NCI-H524 (cell line): ENCODE measurements at regions not wholly inside any gene's neighbourhood (a gene's known extent, or its start where the extent isn't known, plus 50 kb on each side); places are given as distances from the start of the nearest gene placed in this dataset.
"Not testable (repeated sequence)": the region's sequence is repeated elsewhere in the genome, so short reads cannot be mapped to it uniquely, and the experiment has no call there.

Experiments
- DNase-seq, 2 experiments: peaks; one replicate each; lab custom pipeline; 2025; lab: John Stamatoyannopoulos, UW

DNA sequence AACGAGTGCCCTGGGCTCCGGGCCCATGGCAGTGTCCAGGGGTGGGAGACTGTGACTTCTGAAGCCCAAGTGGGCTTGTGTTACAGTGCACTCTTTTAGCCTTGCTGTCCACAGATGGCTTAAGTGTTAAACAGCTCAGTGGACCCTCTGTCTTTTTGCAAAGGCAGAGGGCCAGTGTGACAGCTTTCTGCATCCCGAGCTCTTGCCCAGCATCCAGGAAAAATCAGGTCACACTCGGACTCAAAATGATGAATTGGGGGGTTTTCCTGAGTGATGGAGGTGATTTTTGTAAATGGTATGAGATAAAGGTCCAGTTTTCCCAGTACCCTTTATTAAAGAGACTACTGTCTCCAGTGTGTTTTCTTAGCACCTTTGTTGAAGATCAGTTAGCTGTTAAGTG, 321.3 kb upstream of the GRAMD2B start:
- no peak for DNase-seq

DNA sequence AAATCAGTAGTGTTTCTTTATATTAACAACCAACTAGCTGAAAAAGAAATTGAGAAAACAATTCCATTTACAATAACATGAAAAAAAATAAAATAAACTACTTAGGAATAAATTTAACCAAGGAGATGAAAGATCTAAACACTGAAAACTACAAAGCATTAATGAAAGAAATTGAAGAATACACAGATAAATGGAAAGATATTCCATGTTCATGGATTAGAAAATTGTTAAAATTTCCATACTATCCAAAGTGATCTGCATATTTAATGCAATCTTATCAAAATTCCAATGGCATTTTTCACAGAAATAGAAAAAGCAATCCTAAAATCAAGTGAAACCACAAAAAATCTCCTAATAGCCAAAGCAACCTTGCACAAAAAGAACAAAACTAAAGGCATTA, 320.2 kb upstream of the GRAMD2B start:
- DNase-seq, result no peak

DNA sequence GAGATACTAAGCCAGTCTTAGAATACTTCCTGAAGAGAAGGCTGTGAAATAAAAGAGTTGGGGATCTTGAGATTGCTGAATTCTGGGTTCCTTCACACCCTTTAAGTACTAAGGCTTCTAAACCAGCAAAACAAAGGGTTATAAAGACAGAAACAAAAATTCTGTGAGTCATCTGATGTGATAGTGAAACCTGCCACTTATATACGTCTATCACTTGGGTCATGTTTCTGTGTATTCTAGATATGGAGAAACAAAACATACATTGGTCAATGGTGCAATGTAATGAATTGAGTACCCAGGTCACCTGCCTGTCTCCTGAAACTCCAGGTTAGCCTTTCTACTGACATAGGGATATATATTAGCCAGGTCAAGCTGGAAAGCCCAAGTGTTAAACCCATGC, 319.3 kb upstream of the GRAMD2B start:
- no peak for DNase-seq

DNA sequence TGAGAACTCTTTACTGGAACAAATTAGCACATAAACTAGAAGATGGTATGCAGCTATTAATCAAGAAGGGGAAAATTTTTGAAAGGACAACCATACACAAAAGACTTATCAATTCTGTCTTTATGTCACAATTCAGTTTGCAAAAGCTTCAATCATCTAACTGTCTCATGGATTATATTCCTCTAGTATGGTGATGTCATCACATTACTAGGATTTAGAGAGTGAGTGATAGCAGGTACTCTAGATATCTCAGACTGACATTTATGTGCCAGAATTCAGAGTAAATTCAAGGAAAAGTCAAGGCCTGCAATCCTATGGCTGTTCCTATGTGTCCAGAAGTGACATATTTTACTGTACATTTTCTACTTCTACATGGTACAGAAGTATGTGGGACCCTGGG, 318.9 kb upstream of the GRAMD2B start:
- no peak for DNase-seq

DNA sequence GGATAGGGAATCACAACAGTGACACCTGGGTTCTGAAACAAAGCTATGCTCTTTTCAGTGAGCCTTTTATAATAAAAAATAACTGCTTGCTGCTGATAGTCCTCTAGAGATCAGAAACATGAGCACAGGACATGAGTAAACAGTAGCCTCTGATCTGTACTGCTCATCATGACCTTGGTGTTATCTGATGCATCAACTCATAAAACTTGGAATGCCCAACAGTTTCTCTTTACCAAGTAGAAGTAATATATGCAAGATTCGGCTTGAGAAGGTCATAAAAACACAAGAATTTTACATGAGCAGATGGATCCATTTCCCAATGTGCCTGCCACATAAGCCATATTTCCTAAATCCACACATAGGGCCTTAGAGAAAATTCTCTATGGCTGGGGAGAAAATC, 318.3 kb upstream of the GRAMD2B start:
- no peak for DNase-seq

DNA sequence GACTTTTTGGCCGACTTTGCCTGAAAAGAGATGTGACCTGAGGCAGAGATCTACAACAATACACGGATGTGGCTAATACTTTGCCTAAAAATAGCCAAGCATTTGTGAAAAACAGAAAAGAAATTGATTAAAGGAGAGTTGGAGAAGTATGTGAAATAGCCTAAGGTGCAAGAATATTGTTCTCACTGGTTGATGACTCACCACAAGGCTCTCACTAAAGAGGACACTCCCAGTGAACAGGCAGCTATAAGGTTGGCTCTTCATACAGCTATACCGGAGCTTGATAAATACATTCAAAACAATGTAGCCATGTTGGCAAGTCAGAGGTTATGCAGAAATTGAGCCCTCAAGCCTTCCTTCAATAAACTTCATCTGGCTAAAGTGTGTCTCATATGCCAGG, 317.2 kb upstream of the GRAMD2B start:
- no peak for DNase-seq

DNA sequence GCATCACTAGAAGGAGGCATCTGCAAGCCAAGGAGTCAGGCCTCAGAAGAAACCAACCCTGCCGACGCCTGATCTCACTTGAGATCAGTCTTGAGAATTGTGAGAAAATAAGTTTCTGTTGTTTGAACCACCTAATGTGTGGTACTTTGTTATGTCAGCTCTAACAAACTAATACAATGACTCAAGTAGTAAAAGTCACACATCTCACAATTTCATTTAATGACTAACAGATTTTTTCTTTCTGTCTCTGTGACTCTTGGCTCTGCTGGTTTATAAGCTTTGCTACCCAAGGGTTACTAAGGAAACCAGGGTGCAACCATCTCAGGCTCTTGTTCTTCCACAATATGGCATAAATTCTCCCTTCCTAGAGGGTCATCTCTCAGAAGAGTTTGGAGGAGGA, 315.8 kb upstream of the GRAMD2B start:
- no peak for DNase-seq

DNA sequence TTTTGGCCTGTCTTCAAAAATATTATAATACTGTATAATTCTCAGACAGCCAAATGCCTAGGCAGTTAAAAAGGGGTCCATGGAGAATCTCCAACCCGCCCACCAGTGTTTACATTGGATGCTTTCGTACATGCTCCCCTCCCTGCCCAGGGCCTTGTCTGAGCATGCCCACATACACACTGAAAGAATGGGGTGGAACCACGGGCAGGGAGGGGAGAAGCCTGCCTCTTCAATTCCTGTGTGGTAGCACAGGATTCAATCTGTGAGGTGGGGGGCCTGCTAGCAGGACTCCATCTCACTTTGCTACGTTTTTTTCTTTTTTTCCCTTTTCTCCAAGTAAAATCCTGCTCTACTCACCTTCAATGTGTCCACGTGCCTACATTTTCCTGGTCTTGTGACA, 314.7 kb upstream of the GRAMD2B start:
- DNase-seq, result no peak

DNA sequence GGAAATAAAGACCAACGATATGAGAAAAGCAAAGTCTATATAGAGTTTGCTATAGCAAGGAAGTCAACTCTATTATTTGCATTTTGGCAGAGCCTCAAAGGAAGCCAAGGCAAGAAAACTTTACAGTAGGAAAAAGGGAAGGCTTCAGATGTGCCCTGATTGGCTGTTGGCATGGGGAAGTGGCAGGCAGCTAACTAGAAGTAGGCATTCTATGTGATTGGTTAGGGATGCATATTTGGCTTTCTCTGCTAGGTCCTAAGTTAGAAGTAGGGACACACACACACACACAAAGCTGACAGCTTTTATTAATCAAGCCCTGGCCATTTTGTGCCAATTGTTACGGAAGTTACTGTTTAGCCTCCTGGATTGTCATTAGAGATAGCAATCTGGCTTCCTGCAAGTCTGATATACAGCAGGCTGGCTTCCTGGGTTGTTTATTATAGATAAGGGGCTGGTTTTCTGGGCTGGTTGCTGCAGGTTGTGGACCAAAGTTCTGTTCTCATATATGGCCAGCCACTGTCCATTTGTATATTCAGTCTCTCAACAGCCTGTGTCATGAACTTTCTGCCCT, 308.1 kb upstream of the GRAMD2B start:
- no peak for DNase-seq

DNA sequence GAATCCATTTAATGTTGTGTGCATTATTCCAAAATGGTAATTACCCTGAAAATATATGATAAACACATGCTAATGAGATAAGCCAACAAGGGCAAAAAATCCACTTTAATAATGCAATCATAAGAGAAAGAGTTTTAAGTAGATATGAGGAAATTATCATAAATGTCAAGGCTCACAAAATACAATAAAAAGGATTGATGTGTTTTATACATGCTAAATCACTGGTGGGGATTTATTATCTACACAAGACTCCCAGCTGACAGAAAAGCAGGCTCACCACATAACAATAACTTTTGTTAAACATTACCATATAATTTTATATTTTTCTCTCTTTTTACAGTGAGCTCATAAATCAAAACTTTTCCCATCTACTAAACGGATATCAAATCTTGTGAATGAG, 306.2 kb upstream of the GRAMD2B start:
- DNase-seq, result no peak

DNA sequence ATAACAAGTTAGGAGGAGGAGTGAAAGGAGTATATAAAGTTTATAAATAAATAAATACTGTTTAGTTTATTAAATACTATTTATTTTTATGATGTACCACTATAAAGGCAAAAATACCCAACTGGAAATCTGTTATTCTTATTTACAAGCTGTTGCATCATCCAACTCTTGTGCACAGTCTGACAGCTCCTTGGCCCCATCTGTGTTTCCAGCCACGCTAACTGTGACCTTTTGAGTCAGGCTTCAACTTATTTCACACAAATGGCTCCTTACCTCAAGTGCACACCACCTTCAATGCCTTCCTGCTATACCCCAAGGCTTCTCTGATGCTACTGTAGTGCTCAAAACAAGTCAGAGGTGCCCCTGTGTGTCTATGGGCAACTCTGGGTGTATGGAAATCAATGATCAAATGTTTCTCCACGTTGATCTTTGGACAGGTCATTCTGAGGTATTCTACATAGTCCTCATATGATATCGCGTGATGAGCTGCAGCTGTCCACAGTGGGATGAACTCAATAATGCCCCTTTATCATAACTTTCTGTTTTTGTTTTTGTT, 303.2 kb upstream of the GRAMD2B start:
- DNase-seq, result no peak

DNA sequence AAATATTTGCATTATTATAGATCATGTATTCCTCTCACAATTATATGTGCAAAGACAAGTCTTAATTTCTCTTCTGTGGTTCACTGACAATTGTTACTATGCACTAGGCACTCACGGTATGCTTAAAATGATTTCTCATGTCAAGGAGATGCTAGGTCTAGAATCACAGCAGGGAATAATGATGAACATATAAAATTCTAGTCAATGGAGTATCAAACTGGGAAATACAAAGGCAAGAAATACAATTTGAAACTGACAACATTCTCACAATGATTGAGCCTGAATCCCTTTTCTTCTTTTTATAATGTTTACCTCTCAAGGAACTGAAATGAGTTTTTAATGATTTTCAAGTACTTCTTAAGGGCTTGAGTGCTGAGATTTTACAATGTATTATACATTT, 302.3 kb upstream of the GRAMD2B start:
- no peak for DNase-seq

DNA sequence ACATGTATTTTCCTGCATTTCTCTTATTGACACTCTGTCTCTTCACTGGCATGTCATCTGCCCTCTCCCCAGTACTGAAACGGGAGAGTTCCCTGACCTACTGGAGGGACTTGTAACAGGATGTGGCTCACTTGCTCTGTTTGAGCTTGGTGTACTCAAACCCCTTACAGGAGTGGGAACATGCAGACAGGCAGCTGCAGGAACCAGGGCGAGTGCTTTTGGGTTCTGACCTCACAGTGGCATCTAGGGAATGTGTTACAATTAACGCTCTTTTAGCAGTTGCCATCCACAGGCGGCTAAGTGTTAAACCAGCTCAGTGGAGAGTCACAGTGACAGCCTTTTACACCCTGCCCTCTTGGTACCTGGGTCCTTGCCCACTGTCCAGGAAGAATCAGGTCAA, 300.3 kb upstream of the GRAMD2B start:
- DNase-seq, result no peak

DNA sequence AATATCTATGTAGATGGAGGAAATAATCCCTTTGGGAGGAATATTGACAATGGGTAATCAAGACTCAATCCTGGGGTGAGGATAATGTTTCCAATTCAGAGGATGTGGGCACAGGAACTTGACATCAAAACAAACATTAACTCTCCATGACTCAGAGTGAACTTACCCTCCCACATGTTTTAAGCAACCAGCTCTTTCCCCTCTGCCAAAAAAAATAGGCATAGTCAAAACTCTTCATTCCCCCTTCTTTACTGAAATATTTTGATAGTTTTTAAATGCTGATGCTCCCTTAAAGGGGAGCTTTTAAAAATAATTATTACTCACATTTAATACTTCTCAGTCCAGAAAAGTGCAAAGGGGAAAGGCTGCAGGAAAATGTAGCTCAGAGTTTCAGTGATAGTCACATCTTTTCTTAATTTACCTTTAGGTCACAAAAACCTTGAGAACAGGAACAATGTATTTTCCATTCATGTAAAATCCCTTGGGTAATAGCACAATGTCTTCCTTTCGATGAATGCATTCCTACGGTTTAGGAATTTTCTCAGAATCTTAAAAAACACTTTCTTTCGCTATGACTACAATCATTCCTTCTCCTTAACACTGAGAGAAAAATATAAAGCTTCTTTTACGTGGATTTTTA, 298.4 kb upstream of the GRAMD2B start:
- DNase-seq, result no peak

DNA sequence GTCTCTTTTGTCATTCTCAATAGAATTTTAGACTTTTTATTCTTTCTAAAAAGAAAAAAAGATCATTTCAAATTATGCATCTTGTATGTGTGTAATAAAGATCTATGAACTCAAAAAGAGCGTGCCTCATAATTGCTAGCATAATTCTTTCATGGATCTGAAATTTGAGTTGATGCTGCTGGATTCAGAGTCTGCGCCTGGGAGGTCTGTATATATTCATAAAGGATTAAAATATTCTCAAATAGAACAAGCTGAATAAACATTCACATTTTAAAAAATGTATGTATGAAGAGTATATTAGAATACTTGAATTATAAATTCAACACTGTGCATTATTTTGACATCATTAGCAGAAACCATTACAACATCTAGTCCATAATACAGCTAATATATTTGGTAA, 297.8 kb upstream of the GRAMD2B start:
- no peak for DNase-seq

DNA sequence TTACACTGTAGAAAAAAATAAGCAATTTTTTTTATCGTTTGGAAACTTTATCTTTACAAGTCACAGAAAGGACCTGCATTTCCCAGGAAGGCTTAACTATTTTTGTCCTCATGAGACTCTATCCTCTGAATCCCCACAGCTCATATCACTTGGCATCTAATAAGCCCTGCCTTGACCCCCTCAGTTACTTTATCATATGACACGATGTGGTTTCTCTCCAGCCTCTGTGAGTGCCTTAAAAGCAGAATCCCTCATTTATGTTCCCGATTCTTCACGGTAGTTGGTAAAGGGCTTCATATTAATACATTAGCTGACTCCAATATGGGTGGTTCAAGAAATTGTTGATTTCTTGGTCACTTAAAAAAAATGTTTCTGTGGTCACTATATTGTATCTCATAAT, 296.6 kb upstream of the GRAMD2B start:
- DNase-seq, result no peak

DNA sequence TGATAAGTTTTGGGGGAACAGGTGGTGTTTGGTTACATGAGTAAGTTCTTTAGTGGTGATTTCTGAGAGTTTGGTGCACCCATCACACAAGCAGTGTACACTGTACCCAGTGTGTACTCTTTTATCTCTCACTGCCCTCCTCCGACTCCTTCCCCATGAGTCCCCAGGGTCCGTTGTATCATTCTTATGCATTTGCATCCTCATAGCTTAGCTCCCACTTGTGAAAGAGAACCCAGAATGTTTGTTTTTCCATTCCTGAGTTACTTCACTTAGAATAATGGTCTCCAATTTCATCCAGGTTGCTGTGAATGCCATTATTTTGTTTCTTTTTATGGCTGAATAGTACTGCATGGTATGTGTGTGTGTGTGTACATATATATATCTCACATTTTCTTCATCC, 295.8 kb upstream of the GRAMD2B start:
- DNase-seq, result not testable (repeated sequence)

DNA sequence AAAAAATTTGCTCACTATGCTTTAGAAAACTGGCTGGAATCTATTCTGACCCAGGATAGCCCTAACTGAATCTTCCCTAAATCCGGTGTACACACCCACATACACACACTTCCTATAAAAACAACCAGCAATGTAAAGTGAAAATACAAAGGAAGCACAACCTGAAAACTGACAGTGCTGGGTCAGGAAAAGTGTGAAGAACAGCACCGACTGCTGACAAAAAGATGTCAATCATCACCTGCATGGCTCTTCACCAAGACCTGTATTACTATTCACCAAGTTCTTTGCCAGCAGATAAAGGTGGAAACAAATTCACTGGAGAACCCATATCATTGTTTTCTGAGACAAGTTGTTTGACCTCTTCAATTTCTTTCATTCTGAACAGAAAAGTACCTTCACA, 293.8 kb upstream of the GRAMD2B start:
- no peak for DNase-seq

DNA sequence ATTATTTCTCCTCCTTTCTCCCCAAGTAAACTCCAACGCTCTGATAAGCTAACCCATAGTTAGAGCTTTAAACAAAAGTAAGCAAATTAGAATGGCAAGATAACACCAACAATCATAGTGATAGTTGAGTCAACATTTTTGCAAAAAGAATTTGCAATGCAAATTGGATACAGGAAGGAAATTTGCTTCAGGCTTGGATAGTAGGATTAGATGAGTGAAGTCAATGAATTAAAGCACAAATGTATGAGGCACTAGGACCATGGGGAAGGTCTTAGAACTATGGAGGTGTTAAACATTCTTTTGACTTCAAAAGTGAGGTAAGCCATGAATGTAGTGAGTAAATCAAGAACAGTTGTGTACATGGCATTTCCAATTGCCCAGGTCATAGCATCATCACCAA, 289.8 kb upstream of the GRAMD2B start:
- no peak for DNase-seq

DNA sequence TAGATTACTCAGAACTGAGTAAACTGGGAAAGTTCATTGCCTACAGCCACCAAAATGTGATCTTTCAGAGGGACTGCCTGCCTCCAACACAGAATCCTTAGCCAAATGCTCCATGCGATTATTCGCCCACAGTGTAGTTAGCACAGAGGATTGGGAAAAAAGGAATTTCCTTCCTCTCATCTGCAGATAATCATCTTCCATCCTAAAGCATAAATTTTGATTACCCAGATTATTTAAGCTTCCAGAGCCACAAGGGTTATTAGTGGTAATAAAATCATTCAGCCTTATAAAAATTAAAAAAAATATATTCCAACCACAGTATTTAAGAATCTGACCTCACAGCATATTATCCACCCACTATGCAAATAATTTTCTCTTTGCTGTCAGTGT, 285.3 kb upstream of the GRAMD2B start:
- DNase-seq, result no peak

DNA sequence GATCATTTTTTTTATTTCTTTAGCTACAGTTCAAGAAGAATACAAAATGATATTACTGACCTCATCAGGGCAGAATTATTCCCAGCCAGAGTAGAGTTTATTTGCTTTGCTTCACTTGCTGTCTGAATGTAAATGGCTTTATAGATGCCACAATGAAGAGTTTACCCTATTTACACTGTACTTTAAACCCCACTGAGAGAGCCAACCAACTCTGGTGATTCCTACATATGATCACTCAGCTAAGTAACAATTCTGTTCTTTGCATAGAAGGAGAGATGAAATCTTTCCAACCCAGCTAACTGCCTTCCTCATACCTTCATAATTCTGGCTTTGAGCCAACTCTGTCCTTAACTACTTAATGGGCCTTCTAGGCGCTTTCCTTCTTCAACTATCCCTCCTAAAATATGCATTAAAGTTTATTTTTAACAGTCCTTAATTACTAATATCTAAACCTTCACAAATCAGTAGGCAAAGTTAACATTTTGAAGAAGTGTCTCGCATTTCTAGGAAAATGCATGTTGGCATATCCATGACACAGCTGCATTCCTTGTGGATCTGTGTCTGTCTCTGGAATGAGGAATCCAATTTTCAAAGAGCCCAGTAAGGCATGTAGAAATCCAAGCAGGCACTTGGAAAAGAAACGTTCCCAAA, 284.8 kb upstream of the GRAMD2B start:
- DNase-seq, result peak in 1 of 2 experiments; percentile 10

DNA sequence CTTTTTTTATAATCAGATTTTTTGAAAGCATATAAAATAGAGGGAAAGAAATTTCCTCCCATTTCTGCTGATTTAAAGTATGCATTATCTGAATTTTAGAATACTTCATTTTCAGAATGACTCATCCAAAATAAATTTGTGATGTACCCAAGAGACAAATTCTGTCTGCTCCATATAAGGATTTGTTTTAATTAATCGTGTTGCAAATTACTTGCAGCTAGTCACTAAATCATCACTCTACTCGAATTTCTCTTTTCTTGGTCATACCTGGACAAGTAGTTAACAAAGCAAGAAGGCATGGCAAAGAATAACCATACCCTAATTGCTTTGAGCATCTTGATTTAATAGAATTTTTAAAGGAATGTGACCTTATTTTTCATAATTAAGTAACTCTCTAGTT, 284.1 kb upstream of the GRAMD2B start:
- DNase-seq, result no peak

DNA sequence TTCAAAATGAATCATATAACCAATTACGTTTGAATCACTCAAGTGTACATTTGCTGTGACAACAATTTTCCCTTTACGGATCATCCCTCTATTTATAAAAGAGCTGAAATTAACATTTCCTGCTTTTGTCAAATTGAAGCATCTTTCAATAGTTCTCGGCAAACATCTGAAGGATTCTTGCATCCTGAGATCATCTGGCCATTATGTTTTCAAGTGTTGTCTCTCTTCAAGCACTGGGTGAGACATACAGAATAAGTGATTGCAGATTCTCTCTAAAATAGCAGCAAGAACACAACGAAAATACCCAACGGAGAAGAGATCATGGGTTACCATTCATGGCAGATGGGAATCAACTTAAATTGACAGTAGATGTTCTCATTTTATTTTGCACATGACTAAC, 283.4 kb upstream of the GRAMD2B start:
- DNase-seq, result no peak

DNA sequence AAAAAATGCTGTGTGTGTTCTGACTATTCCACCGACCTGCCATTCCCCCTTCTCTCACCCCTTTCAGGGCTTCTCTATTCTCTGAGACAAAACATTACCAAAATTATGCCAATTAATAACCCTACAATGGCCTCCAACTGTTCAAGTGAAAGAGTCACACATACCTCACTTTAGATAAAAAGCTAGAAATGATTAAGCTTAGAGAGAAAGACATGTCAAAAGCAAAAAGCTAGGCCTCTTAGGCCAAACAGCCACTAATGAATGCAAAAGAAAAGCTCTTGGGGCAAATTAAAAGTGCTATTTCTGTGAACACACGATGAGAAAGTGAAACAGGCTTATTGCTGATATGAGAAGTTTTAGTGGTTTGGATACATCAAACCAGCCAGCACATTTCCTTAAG, 279.6 kb upstream of the GRAMD2B start:
- no peak for DNase-seq
